DND-41 (cell line): ENCODE measurements at regions not wholly inside any gene's neighbourhood (a gene's known extent, or its start where the extent isn't known, plus 50 kb on each side); places are given as distances from the start of the nearest gene placed in this dataset.

Source experiments
- ATAC-seq: fragments of 200-7000 bp; cut with Tn5 transposase; 3 replicates; pipeline ENCODE4 v1.9.1; 2021; ENCODE audit warnings: low read depth; ENCODE audit not compliant: insufficient read depth
- DNase-seq: peaks from one replicate; pipeline ENCODE4 v3.0.0-alpha.2; 2020
- H2AFZ ChIP-seq: 2 replicates; pipeline ENCODE4 v1.6.0; 2012; ENCODE audit warnings: low read depth, low read length
- H3K27ac ChIP-seq: 2 replicates; pipeline ENCODE4 v1.5.1; 2012; ENCODE audit warnings: low read length, inconsistent platforms
- H3K27me3 ChIP-seq: fragments of 200-600 bp; sonication (generic); 2 replicates; pipeline ENCODE4 v1.6.0; 2012; ENCODE audit warnings: low read length, mild to moderate bottlenecking, inconsistent platforms; ENCODE audit not compliant: insufficient read depth, poor library complexity
- H3K36me3 ChIP-seq: 2 replicates; pipeline ENCODE4 v1.5.1; 2012; ENCODE audit warnings: low read length, inconsistent platforms; ENCODE audit not compliant: insufficient read depth
- H3K4me1 ChIP-seq: 2 replicates; pipeline ENCODE4 v1.5.1; 2012; ENCODE audit warnings: mild to moderate bottlenecking, low read length; ENCODE audit not compliant: insufficient read depth
- H3K4me2 ChIP-seq: 2 replicates; pipeline ENCODE4 v1.6.0; 2012; ENCODE audit warnings: mild to moderate bottlenecking, moderate library complexity, low read length, inconsistent platforms; ENCODE audit not compliant: insufficient read depth
- H3K4me3 ChIP-seq, 2 experiments: fragments of 200-600 bp in 1 of 2; shearing (Covaris generic) in 1 of 2; 2 replicates each; pipeline ENCODE4 v1.5.1; 2012 to 2016; ENCODE audit warnings: inconsistent platforms in 2 of 2, low read length in 2 of 2, mild to moderate bottlenecking in 2 of 2, low read depth in 1 of 2, moderate library complexity in 1 of 2
- H3K79me2 ChIP-seq: 2 replicates; pipeline ENCODE4 v1.6.0; 2012; ENCODE audit warnings: low read length, inconsistent platforms; ENCODE audit not compliant: insufficient read depth
- H3K9ac ChIP-seq: 2 replicates; pipeline ENCODE4 v1.6.0; 2012; ENCODE audit warnings: low read depth, mild to moderate bottlenecking, inconsistent platforms, low read length, moderate library complexity
- H3K9me3 ChIP-seq: 2 replicates; pipeline ENCODE4 v1.5.1; 2012; ENCODE audit warnings: low read length, moderate library complexity, mild to moderate bottlenecking, inconsistent platforms; ENCODE audit not compliant: insufficient read depth, severe bottlenecking
- H4K20me1 ChIP-seq: 2 replicates; pipeline ENCODE4 v1.6.0; 2012; ENCODE audit warnings: low read length; ENCODE audit not compliant: insufficient read depth
- EZH2 ChIP-seq: IDR thresholded peaks from 3 replicates; pipeline ENCODE4 v1.6.1; 2012; ENCODE audit warnings: borderline replicate concordance, low read depth, mild to moderate bottlenecking, moderate library complexity, low read length, inconsistent platforms; ENCODE audit not compliant: severe bottlenecking
- TF ChIP-seq, protein P1 (sequence below): IDR thresholded peaks from 2 replicates; pipeline ENCODE4 v1.5.1; 2012; ENCODE audit warnings: borderline replicate concordance, low read length, moderate library complexity, mild to moderate bottlenecking; ENCODE audit not compliant: poor library complexity, severe bottlenecking; ENCODE audit errors: extremely low read depth

GRCh38 chr22:47232197-47232596 is 469.7 kb downstream of the TBC1D22A start:
- Histone ChIP-seq H3K4me1 (no peaks in the 10 kb centered on the region), H4K20me1 (no peaks in the 10 kb centered on the region), H3K4me2 (no peak overlapping the region), H3K79me2 (no peaks in the 10 kb centered on the region), H3K4me3 (no peak overlapping the region), H3K27ac (no peak overlapping the region), H3K9ac (no peak overlapping the region), H3K36me3 (no peaks in the 10 kb centered on the region), H2AFZ (no peak overlapping the region), H3K27me3 (peaks cover 2% of the 10 kb centered on the region), H3K9me3 (peaks cover 21% of the 10 kb centered on the region)
- DNase-seq (no peak), ATAC-seq (no peak)
- TF ChIP-seq EZH2: no peak
- TF ChIP-seq, protein P1, sequence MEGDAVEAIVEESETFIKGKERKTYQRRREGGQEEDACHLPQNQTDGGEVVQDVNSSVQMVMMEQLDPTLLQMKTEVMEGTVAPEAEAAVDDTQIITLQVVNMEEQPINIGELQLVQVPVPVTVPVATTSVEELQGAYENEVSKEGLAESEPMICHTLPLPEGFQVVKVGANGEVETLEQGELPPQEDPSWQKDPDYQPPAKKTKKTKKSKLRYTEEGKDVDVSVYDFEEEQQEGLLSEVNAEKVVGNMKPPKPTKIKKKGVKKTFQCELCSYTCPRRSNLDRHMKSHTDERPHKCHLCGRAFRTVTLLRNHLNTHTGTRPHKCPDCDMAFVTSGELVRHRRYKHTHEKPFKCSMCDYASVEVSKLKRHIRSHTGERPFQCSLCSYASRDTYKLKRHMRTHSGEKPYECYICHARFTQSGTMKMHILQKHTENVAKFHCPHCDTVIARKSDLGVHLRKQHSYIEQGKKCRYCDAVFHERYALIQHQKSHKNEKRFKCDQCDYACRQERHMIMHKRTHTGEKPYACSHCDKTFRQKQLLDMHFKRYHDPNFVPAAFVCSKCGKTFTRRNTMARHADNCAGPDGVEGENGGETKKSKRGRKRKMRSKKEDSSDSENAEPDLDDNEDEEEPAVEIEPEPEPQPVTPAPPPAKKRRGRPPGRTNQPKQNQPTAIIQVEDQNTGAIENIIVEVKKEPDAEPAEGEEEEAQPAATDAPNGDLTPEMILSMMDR: no peak

DNA sequence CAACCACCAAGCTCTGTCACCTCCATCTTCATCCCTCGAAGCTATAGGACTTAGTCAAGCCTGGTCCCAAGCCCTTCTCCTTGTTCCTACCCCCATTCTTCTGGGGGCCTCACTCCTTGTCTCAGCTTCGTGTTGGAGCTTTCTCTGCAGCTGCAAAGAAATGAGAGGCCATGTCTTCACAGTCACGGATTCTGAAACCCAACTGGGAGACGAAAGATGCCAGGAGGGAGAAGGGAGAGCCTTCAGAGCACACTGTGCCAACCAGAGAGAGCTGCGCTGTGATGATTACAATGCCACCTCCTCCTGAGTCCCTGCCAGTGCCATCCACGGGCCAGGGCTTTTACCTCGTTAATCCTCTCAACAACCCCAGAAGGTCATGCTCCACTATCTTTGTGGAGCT is 469.3 kb downstream of the TBC1D22A start:
- ATAC-seq (no peak), DNase-seq (no peak)
- Histone ChIP-seq H3K4me2 (no peak overlapping the region), H3K4me1 (no peaks in the 10 kb centered on the region), H2AFZ (no peak overlapping the region), H3K4me3 (no peak overlapping the region), H4K20me1 (no peaks in the 10 kb centered on the region), H3K79me2 (no peaks in the 10 kb centered on the region), H3K9me3 (peaks cover 21% of the 10 kb centered on the region), H3K36me3 (no peaks in the 10 kb centered on the region), H3K9ac (no peak overlapping the region), H3K27ac (no peak overlapping the region), H3K27me3 (peaks cover 2% of the 10 kb centered on the region)
- TF ChIP-seq, protein P1: no peak
- TF ChIP-seq EZH2: no peak

- H3K4me3 ChIP-seq: no peak overlapping the region
- H2AFZ ChIP-seq: no peak overlapping the region
- no peak overlapping the region for H3K27ac ChIP-seq
- H3K27me3 ChIP-seq: no peaks in the 10 kb centered on the region
- no peak for TF ChIP-seq EZH2
- TF ChIP-seq, protein P1: no peak
- H3K4me2 ChIP-seq: no peak overlapping the region
- no peaks in the 10 kb centered on the region for H3K36me3 ChIP-seq
- H4K20me1 ChIP-seq: no peaks in the 10 kb centered on the region
- H3K4me1 ChIP-seq: no peaks in the 10 kb centered on the region
- H3K79me2 ChIP-seq: no peaks in the 10 kb centered on the region
- peaks cover 21% of the 10 kb centered on the region for H3K9me3 ChIP-seq
- no peak for DNase-seq
- ATAC-seq: no peak
- H3K9ac ChIP-seq: no peak overlapping the region
Observed at GRCh38 chr22:47230741-47231140, 468.3 kb downstream of the TBC1D22A start.

DNA sequence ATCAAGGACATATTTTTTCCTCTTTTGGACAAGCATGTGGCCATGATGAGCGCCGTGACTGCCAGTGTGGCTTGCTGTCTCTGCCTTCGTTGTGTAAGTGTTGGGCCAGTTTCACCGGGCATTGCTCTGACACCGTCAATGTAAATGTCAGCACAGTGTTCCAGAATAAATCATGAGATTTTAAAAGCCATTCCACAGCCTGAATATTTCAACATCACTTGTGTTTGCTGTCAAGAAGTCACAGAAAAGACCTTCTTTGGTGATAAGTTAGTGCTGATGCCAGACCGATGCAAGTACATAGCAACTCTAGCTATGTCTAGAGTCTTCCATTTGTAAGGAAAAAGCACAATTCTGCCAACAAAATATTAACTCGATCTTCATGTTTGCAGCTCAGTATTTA is 467.8 kb downstream of the TBC1D22A start:
- no peak overlapping the region for H3K4me3 ChIP-seq
- H3K9me3 ChIP-seq: peaks cover 21% of the 10 kb centered on the region
- no peak overlapping the region for H2AFZ ChIP-seq
- ATAC-seq: no peak
- H4K20me1 ChIP-seq: no peaks in the 10 kb centered on the region
- H3K27ac ChIP-seq: no peak overlapping the region
- H3K9ac ChIP-seq: no peak overlapping the region
- H3K4me2 ChIP-seq: no peak overlapping the region
- no peaks in the 10 kb centered on the region for H3K27me3 ChIP-seq
- H3K4me1 ChIP-seq: no peaks in the 10 kb centered on the region
- no peaks in the 10 kb centered on the region for H3K36me3 ChIP-seq
- TF ChIP-seq, protein P1: no peak
- no peak for TF ChIP-seq EZH2
- no peaks in the 10 kb centered on the region for H3K79me2 ChIP-seq
- no peak for DNase-seq
